ENCODE measurements at regions not wholly inside any gene's neighbourhood (a gene's known extent, or its start where the extent isn't known, plus 50 kb on each side); places are given as distances from the start of the nearest gene placed in this dataset.
"Not testable (repeated sequence)": the region's sequence is repeated elsewhere in the genome, so short reads cannot be mapped to it uniquely, and the experiment has no call there.

GRCh38 chr6:6458172-6458571, 130.3 kb upstream of the LY86 start:
- no CpG with 5 or more reads among the region's 2 CpGs for WGBS (ENCODE audit: insufficient coverage)
- Mint-ChIP-seq H3K27ac (no peak overlapping the region), H3K4me3 (no peak overlapping the region), H3K9me3 (ENCODE audit: insufficient read depth) (peaks cover 4% of the 10 kb centered on the region), H3K4me1 (no peaks in the 10 kb centered on the region), H3K27me3 (peaks cover 19% of the 10 kb centered on the region)
- Histone ChIP-seq H3K36me3 (replicated peaks in 1 of 2; ENCODE audit: control extremely low read depth in 1 of 2, control insufficient read depth in 1 of 2, extremely low read depth in 1 of 2, insufficient read depth in 2 of 2, low read length in 1 of 2) (no peaks in the 10 kb centered on the region), H2AFZ (ENCODE audit: insufficient read depth, low read depth, low read length, poor library complexity, severe bottlenecking) (no peak overlapping the region), H3K9me3 (ENCODE audit: control extremely low read depth in 1 of 3, control insufficient read depth in 2 of 3, insufficient read depth in 1 of 3, low read length in 2 of 3) (no peaks in the 10 kb centered on the region), H3K79me2 (ENCODE audit: control insufficient read depth, insufficient read depth, low read length) (no peaks in the 10 kb centered on the region), H3K4me3 (ENCODE audit: control extremely low read depth in 1 of 5, extremely low read depth in 1 of 5, insufficient read depth in 1 of 5, low read depth in 2 of 5, low read length in 4 of 5) (no peak overlapping the region), H4K20me1 (ENCODE audit: control insufficient read depth, insufficient read depth, low read length, poor library complexity, severe bottlenecking) (no peaks in the 10 kb centered on the region), H3K9ac (ENCODE audit: low read length) (no peak overlapping the region), H3K4me1 (ENCODE audit: control insufficient read depth in 2 of 2, insufficient read depth in 2 of 2, low read length in 2 of 2) (no peaks in the 10 kb centered on the region), H3K27ac (ENCODE audit: low read length in 2 of 2) (no peak overlapping the region), H3K4me2 (replicated peaks; ENCODE audit: low read depth, low read length, poor library complexity, severe bottlenecking) (no peak overlapping the region), H3K27me3 (replicated peaks in 1 of 4; ENCODE audit: control extremely low read depth in 1 of 4, control insufficient read depth in 3 of 4, insufficient read depth in 4 of 4, low read length in 3 of 4) (peaks cover 0 to 4% (median 1%) of the 10 kb centered on the region in 4 experiments)
- DNase-seq (no peak), ATAC-seq (ENCODE audit: low read depth) (no peak)
- no peak for TF ChIP-seq CTCF (IDR thresholded peaks at IDR 0.05)
- no peak for TF ChIP-seq EZH2 (IDR thresholded peaks at IDR 0.05; ENCODE audit: borderline replicate concordance, insufficient read depth, low read depth, low read length, poor library complexity, severe bottlenecking)
- intact Hi-C loops (cut with micrococcal nuclease), result no loop called here
- ChIA-PET CTCF (no interaction called here), POLR2A (no interaction called here)

- H3K79me2 ChIP-seq (ENCODE audit: control insufficient read depth, insufficient read depth, low read length); DNase-seq; H3K9me3 Mint-ChIP-seq (ENCODE audit: insufficient read depth); H3K27ac Mint-ChIP-seq; ATAC-seq (ENCODE audit: low read depth); H3K27ac ChIP-seq (ENCODE audit: low read length in 2 of 2); H3K4me1 ChIP-seq (ENCODE audit: control insufficient read depth in 2 of 2, insufficient read depth in 2 of 2, low read length in 2 of 2); intact Hi-C loops (cut with micrococcal nuclease); H3K4me3 ChIP-seq (ENCODE audit: control extremely low read depth in 1 of 5, extremely low read depth in 1 of 5, insufficient read depth in 1 of 5, low read depth in 2 of 5, low read length in 4 of 5); H3K4me2 ChIP-seq (replicated peaks; ENCODE audit: low read depth, low read length, poor library complexity, severe bottlenecking); H3K4me1 Mint-ChIP-seq; H4K20me1 ChIP-seq (ENCODE audit: control insufficient read depth, insufficient read depth, low read length, poor library complexity, severe bottlenecking); H3K36me3 ChIP-seq (replicated peaks in 1 of 2; ENCODE audit: control extremely low read depth in 1 of 2, control insufficient read depth in 1 of 2, extremely low read depth in 1 of 2, insufficient read depth in 2 of 2, low read length in 1 of 2); H3K27me3 ChIP-seq (replicated peaks in 1 of 4; ENCODE audit: control extremely low read depth in 1 of 4, control insufficient read depth in 3 of 4, insufficient read depth in 4 of 4, low read length in 3 of 4); H2AFZ ChIP-seq (ENCODE audit: insufficient read depth, low read depth, low read length, poor library complexity, severe bottlenecking); POLR2A ChIA-PET; H3K9ac ChIP-seq (ENCODE audit: low read length); H3K9me3 ChIP-seq (ENCODE audit: control extremely low read depth in 1 of 3, control insufficient read depth in 2 of 3, insufficient read depth in 1 of 3, low read length in 2 of 3); H3K4me3 Mint-ChIP-seq: not testable (repeated sequence)
- CTCF ChIA-PET, result interaction anchor here (0.8 to 1.2 kb wide), 3 partner anchors 34 to 628 kb away, joined by 3 read pairs; no protein-coding TSS in a partner anchor
- H3K27me3 Mint-ChIP-seq, result peaks cover 20% of the 10 kb centered on the region
- 100% methylated on average over 2 of the region's 4 CpGs for WGBS (ENCODE audit: insufficient coverage)
These were observed 128.6 kb upstream of the LY86 start for GRCh38 chr6:6459963-6460362.
